Glomerular endothelial cell (primary cell): ENCODE measurements at regions not wholly inside any gene's neighbourhood (a gene's known extent, or its start where the extent isn't known, plus 50 kb on each side); places are given as distances from the start of the nearest gene placed in this dataset.
"Not testable (repeated sequence)": the region's sequence is repeated elsewhere in the genome, so short reads cannot be mapped to it uniquely, and the experiment has no call there.

Source experiments
- DNase-seq: peaks from one replicate; pipeline ENCODE4 v3.0.0-alpha.2; 2011; ENCODE audit warnings: low read depth, low spot score; ENCODE audit errors: extremely low read depth

DNA sequence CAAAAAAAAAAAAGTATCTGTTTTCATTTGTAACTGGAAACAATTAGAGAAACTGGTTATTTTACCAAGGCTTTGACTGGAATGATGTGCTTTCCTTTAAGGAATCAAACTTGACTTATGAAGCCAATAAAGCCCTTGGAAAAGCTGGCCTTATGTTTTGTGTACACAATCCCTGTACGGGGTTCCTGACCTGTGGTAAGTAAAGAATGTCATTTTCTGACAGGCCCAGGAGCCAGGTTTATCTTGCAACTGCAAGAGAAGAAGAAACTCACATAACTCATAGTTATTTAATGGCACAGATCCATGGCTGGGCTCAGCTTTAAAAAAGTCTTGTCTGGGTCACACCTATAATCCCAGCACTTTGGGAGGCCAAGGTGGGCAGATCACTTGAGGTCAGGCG lies 235.9 kb upstream of the RAI14 start:
- not testable (repeated sequence) for DNase-seq

DNA sequence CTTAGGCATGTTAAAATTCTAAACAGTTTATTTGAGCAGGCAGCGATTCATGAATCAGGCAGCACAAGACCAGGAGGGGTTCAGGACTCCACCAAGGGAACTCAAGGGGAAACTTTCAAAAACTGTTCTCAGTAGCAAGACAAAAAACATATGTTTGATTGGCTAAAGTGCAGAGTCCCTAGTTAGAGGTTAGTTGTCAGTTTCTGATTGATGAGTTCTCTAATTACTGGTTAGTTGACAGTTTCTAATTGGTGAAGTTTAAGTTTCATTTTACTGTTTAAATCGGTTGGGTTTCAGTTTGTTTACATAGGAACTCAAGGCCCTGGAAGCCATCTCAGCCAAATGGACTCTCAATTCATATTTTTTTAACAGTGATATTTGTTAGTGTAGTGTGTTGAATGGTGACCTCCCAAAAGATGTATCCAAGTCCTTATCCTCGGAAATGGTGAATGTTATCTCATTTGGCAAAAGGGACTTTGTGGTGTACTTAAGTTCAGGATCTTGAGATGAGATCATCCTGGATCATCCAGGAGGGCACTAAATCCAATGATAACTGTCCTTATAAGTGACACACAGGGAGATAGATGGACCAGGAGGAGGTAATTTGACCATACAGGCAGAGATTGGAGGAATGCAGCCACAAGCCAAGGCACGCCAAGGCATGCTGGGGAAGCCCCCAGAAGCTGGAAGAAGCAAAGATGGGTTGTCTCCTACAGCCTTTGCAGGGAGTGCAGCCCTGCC lies 219.2 kb upstream of the RAI14 start:
- no peak for DNase-seq

DNA sequence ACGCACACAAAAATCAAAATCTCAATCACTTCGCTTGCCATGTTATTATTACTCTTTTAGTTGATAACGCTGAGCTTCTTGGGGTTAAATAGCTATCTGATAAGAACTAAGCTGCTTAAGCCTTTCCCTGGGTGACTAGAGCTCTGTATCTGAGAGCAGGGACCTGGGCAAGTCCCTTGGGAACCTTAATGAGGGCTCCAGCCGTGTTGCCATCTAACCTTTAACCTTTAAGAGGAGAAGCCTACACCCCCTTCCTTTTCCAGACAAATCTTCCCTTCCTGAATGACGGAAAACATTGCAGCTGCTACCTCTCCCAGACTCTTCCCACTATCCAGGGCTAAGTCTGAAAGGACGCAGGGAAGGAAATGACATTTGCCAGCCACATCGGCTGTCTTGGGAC lies 216.5 kb upstream of the RAI14 start:
- DNase-seq = no peak

DNA sequence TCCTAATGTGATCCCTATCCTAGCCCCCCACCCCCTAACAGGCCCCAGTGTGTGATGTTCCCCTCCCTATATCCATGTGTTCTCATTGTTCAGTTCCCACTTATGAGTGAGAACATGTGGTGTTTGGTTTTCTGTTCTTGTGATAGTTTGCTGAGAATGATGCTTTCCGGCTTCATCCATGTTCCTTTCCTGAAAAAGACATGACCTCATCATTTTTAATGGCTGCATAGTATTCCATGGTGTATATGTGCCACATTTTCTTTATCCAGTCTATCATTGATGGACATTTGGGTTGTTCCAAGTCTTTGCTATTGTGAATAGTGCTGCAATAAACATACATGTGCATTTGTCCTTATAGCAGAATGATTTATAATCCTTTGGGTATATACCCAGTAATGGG lies 214.4 kb upstream of the RAI14 start:
- DNase-seq = not testable (repeated sequence)

DNA sequence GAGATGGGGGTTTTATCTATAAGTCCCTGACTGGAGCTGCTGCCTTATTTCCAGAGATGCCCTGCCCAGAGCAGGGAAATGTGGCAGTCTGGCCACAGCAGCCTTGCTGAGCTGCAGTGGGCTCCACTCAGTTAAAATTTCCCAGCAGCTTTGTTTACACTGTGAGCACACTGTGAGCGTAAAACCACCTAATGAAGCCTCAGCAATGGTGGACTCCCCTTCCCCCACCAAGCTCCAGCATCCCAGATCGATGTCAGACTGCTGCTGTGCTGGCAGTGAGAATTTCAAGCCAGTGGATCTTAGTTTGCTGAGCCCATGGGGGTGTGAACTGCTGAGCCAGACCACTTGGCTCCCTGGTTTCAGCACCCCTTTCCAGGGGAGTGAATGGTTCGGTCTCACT lies 208.7 kb upstream of the RAI14 start:
- no peak for DNase-seq

DNA sequence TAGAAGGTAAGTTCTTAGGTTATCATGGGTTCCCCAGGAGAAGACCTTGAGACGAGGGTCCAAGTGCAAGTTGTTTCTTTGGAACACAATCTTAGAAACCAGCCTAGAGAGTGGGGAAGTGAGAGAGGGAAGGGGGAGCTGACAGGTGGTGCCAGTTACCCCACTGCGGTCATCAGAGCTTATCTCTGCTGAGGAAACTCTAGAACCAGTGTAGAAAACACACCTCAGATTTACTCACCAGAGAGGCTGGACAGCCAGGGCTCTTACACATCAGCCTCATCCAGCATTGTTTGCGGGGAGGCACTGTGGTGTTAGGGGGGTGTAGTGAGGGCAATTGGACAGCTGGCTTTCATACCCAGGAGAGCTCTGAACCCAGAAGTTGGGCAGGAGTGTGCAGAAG lies 206.5 kb upstream of the RAI14 start:
- no peak for DNase-seq

DNA sequence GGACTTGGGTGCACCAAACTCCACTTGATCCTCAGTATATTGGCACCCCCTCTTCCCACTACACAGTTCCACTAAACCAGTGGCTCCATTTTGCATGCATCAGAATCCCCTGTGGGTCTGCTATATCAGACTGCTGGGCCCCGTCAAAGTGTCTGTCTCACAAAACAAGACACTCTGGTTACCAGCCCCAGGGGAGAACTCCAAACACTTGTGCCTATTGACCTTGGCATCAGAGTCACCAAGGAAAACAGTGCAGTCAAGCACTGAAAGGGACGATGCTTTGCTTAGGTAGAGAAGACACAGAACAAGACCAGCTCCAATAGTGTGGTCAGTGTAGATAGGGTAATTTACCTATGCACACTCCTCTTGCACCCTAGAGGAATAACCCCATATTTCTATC lies 205.8 kb upstream of the RAI14 start:
- DNase-seq = no peak

DNA sequence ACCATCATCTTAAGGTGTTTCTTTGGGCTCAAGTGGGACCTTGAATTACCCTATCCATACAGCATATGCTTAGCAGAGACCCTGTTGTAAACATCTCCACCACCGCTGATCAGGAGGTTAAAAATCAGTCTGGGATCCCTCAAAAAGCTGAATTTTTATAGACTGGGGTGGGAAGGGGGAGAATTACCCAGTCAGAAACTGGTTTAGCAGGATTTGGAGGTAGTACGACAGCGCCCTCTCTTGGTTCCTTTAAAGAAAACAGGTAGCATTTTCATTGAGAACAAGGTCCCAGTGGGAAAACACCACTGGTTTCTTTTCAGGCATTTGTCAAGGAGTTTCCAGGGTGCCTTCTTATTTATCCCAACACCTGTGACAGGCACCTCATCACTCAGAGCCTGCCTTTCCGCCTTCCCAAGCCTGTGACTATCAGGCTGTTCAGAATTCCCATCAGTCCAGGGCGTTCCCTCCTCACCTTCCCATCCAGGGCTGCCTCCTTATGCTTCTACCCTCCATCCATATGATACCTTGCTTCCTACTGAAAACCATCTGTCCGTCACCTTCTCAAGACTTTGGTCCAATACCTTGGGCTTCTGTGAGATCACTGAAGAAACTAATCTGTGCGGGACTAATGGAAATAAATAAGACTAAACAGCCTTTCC lies 203.8 kb upstream of the RAI14 start:
- no peak for DNase-seq

DNA sequence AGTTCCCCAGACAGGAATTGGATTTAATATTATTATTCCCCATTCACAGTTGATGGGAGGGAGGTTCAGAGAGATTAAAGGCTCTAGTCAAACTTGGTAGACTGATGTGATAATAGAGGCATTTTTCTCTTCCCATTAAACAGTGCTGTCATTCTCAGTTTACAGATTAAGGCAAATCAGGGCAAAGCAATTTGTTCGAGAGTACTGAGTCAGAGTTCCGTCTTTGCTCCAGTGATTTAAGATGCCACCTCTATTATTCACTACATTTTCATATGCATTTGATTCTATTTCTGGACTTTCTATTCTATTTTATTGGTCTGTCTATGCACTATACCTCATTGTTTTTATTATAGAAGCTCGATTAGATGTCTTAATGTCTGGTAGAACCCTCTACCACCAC lies 201.0 kb upstream of the RAI14 start:
- DNase-seq = no peak

DNA sequence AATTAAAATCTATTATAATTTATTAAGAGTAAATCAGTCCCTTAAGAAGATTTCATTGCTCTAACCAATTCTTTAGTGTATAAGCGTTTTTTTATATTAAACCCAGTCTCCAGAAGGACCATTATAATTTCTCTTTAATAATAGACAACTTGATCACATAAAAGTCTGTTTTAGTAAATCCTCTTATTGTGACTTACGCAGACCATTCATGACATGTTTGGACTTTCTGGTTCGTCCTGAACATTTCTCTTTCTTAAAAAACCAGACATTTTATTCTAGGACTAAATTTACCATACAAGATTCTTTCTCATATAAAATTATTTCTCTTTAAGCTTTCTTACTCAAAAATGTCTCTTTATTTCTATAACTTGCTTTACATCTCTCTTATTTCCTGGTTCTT lies 196.2 kb upstream of the RAI14 start:
- no peak for DNase-seq

DNA sequence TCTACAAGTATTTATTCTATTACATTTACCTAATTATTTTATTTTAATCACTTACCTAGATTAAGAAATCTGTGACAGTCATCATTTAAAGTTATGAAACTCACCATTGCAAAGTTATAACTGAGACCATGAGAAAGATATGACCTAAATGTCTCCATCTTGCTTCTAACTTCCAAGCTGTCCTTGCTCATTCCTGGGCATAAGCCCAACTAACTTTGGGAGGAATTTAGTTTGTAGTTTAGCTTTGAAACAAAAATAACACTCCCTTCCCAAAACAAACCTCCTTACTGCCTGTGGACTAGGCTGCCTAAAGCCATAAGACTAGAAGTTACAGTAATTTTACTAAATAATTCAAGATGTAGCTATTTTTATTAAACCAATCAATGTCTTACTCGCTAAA lies 195.6 kb upstream of the RAI14 start:
- no peak for DNase-seq

DNA sequence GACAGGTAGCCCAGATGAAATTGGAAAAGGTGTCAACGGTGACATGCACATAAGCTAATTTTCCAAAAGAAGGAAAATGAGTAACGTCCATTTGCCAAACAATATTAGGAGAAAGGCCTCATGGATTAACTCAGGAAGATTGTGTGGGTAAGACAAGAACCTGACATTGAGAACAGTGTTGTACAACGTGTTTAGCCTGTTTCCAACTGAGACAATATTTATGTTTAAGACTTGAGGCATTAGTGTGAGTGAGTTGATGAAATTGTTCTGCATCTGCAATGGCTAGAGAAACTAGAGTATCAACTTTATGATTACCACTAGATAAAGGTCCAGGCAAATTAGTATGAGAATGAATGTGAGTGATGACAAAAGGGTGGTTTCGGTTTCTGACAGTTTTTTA lies 191.3 kb upstream of the RAI14 start:
- DNase-seq = no peak

DNA sequence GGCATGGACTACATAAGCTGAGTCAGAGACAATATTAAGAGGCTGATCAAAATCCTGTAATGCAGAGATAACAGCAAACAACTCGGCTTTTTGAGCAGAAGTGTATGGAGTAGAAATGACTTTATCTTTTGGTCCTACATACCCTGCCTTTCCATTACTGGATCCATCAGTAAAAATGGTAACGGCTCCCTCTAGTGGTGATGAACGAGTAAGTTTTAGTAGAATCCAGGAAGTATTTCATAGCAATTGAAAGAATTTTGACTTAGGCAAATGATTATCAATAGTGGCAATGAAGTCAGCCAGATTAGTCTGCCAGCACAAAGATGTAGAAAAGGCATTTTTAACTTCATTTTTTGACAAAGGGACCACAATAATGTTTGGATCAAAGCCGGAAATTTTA lies 190.8 kb upstream of the RAI14 start:
- peak; percentile 31 for DNase-seq

DNA sequence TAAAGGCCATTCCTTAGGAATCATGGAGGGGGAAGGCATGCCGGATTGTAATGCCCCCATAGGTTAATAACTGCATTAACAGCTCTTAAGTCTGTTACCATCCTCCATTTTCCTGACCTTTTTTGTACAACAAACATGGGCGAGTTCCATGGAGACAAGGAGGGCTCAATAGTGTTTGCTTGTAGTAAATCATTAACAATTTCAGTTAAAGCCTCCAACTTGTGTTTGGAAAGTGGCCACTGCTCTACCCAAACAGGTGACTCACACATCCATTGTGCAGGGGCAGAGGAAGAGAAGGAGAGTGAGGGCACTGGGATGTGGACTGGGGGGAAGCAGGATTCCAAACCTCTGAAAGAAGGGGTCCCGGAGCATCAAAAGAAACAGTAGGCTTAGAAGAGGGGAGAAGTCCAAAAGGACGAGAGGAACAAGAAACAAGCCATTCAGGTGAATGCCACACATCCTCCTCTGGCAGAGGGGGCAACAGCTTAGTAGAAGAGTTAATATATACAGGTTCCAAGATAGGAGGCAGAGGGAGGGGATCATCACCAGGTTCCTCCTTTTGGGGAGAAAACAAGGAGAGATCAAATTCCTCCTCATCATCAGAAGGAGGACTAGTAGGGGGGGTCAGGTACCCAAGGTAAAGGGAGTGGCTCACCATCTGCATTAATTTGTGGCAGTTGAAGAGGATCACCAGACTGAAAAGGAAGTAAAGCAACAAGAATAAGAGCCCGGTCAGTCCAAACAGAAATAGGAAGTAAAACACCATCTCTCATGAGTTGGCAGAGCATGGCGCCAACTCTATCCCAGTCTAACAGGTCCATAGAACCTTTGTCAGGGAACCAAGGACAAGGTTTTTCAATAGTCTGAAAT lies 189.4 kb upstream of the RAI14 start:
- not testable (repeated sequence) for DNase-seq

DNA sequence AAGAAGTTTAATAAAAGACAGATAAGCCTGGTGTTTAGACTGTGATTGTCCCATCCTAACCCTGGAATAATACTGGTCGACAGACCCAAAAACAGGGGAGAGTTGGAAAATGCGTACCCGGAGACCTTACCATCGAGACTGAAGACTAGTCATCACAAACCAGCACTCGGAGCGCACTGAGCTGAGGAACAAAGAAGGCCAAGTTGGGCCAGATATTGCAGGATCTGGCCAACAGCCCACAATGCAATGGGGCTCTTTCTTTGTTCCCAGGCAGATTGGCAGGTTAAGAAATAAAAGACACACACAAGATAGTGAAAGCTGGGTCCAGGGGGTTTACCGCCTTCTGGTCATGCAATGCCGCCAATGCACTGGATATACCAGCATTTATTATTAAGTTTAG lies 188.7 kb upstream of the RAI14 start:
- DNase-seq = no peak

DNA sequence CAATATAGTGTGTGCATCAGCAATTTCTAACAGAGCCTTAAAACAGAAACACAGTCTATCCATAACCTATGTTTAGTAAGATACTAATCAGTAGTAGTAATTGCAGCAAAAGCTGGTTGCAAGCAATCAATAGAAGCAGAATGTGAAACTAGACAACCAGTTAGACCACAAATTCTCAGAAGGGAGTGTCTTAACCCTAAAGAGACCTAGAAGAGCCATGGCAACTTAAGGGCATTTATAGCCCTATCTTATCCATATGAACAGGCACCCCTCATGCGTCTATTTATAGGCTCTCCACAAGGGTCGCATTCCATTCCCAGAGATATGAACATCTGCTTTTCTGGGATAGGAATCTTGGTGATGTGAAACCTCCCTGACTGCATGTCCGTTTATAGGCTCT lies 188.1 kb upstream of the RAI14 start:
- DNase-seq = not testable (repeated sequence)

DNA sequence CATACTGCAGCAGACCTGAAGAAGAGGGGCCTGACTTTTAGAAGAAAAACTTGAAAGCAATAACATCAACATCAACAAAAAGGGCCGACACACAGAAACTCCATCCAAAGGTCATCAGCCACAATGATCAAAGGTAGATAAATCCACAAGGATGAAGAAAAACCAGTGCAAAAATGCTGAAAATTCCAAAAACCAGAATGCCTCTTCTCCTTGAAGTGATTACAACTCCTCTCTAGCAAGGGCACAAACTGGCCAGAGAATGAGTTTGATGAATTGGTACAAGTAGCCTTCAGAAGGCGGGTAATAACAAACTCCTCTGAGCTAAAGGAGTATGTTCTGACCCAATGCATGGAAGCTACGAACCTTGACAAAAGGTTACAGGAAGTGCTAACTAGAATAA lies 186.2 kb upstream of the RAI14 start:
- DNase-seq = no peak

DNA sequence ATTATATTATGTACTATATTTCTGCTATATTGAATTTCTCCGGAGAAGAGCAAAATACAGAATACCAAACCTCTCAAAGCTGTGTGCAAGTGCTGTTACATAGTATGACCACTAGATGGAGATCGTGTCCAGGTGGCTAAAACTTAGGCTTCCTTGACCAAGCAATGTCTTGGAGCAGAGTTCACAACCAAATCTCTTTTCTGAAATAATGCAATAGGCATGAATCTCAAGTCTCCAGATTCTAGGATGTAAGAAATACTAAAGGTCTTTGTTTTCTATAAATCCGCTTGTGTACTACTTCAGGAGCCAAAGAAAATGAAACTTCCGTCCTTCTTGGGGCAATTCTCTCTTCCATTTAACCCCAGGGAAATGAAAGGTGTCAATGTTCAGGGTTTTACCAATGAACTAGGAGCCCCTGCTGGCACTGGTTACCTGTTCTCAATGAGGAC lies 181.5 kb upstream of the RAI14 start:
- DNase-seq = no peak

DNA sequence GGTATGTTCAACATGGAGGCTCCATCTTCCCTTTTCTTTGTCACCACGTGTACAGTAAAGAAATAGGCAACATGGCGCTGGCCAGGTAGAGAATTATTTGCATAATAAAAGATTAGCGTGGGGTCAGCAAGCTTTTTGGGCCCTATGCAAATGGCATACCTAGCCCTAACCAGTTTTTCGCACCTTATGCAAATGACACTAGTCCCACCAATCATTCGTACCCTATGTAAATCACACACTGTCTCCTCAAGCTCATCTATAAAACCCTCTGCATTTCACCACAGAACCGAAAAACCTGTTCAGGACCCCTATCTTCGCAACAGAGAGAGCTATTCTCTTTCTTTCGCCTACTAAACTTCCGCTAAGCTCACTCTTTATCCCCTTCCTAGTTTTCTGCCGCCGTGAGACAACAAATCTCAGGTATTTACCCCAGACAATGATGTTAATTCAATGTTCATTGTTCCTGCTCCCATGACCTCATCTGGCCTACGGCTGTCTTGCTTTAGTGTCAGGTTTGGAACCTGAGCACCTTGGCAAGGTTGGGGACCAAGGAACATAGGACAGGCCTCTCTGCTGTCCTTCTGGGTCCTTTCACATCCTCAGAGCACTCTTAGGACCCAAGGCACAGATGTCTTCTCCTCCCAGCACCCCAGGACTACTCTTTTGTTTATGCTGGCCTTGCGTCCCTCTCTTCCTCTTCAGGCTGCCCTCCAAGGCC lies 180.7 kb upstream of the RAI14 start:
- no peak for DNase-seq

DNA sequence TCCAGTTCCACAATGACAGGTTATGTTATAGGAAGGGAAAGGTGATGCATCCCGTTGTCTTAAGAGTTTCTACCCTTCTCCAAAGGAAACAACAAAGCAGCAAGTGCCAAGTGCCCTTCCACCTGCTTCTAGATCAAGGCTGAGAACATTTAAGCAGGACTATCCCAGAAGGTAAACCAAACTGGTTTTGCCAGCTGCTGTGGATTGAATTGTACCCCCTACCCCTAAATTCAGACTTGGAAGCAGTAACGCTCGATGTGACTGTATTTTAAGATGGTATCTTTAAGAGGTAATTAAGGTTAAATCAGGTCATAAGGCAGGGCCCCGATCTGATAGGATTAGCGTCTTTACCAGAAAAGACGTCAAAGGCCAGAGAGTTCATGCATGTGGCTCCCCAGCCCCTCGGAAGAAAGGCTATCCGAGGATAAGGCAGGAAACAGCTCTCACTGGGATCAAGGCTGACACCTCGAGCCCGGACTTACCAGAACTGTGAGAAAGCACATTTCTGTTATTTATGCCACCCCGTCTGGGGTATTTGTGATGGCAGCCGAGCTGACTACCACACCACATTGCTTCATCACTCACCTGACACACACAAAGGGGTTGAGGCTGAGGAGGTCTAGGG lies 179.1 kb upstream of the RAI14 start:
- no peak for DNase-seq
